Right kidney (tissue), 1 donor: ENCODE measurements at regions not wholly inside any gene's neighbourhood (a gene's known extent, or its start where the extent isn't known, plus 50 kb on each side); places are given as distances from the start of the nearest gene placed in this dataset.
"Not testable (repeated sequence)": the region's sequence is repeated elsewhere in the genome, so short reads cannot be mapped to it uniquely, and the experiment has no call there.

Experiments
- DNase-seq: peaks from one replicate; pipeline ENCODE4 v3.0.0-alpha.2; 2016

- no peak for DNase-seq
Measured at GRCh38 chr10:25076506-25077177, 60.2 kb downstream of the THNSL1 start.

- DNase-seq: no peak
Measured at GRCh38 chr10:25078658-25079431, 62.4 kb downstream of the THNSL1 start.

GRCh38 chr10:25080880-25081581, 64.6 kb downstream of the THNSL1 start:
- DNase-seq: peak; percentile 43

- DNase-seq: no peak
Measured at GRCh38 chr10:25082276-25083204, 66.1 kb downstream of the THNSL1 start.

- DNase-seq: no peak
Measured at GRCh38 chr10:25083546-25084111, 67.2 kb downstream of the THNSL1 start.

- DNase-seq: no peak
Measured at GRCh38 chr10:25084447-25084846, 68.0 kb downstream of the THNSL1 start.

- no peak for DNase-seq
Measured at GRCh38 chr10:25094590-25094989, 78.2 kb downstream of the THNSL1 start.

- DNase-seq: no peak
Measured at GRCh38 chr10:25097669-25098411, 77.0 kb upstream of the GPR158 start.

GRCh38 chr10:25100141-25100540, 74.7 kb upstream of the GPR158 start:
- DNase-seq: no peak

GRCh38 chr10:25101461-25102146, 73.2 kb upstream of the GPR158 start:
- DNase-seq: no peak

- no peak for DNase-seq
Measured at GRCh38 chr10:25102147-25102822, 72.5 kb upstream of the GPR158 start.

GRCh38 chr10:25103703-25104102, 71.1 kb upstream of the GPR158 start:
- DNase-seq: no peak

GRCh38 chr10:25104441-25104840, 70.4 kb upstream of the GPR158 start:
- DNase-seq: no peak

GRCh38 chr10:25105262-25105661, 69.5 kb upstream of the GPR158 start:
- DNase-seq: no peak

GRCh38 chr10:25105743-25106260, 69.0 kb upstream of the GPR158 start:
- DNase-seq: no peak

GRCh38 chr10:25107756-25108155, 67.0 kb upstream of the GPR158 start:
- DNase-seq: no peak

- not testable (repeated sequence) for DNase-seq
Measured at GRCh38 chr10:25109896-25110295, 64.9 kb upstream of the GPR158 start.

- DNase-seq: no peak
Measured at GRCh38 chr10:25112016-25112415, 62.8 kb upstream of the GPR158 start.

- DNase-seq: peak; percentile 58
Measured at GRCh38 chr10:25113191-25114035, 61.4 kb upstream of the GPR158 start.
